MCF 10A (cell line): ENCODE measurements at regions not wholly inside any gene's neighbourhood (a gene's known extent, or its start where the extent isn't known, plus 50 kb on each side); places are given as distances from the start of the nearest gene placed in this dataset.

Source experiments
- BruUV-seq: library from RNA; stranded (reverse); fragments of 400-500 nt; replicated peaks from 2 replicates; lab custom pipeline; 2021; lab: Mats Ljungman, UMichigan
- CTCF ChIA-PET: fragments of 300-600 bp; sonication (Branson Sonifier 250); formaldehyde crosslinking; extraction: SDS; loops from one replicate; lab custom pipeline; 2021; ENCODE audit warnings: antibody characterized with exemption, inconsistent platforms; lab: Yijun Ruan, JAX
- POLR2A ChIA-PET: fragments of 300-600, 350-650 bp; sonication (Branson Sonifier 250); formaldehyde crosslinking; extraction: SDS; loops from one replicate; lab custom pipeline; 2020; ENCODE audit warnings: antibody characterized with exemption, inconsistent platforms; lab: Yijun Ruan, JAX
- DNase-seq: peaks from one replicate; pipeline ENCODE4 v3.0.0-alpha.2; 2018; ENCODE audit not compliant: unreplicated experiment
- H3K27ac Mint-ChIP-seq: one replicate; pipeline ENCODE4 v1.8.0; 2022; ENCODE audit warnings: mild to moderate bottlenecking, low read depth, mixed read lengths; ENCODE audit not compliant: unreplicated experiment
- H3K27me3 Mint-ChIP-seq: one replicate; pipeline ENCODE4 v1.8.0; 2022; ENCODE audit warnings: mixed read lengths; ENCODE audit not compliant: insufficient read depth, unreplicated experiment
- H3K36me3 Mint-ChIP-seq: one replicate; pipeline ENCODE4 v1.8.0; 2022; ENCODE audit warnings: mild to moderate bottlenecking, moderate library complexity, mixed read lengths; ENCODE audit not compliant: insufficient read depth, unreplicated experiment
- H3K4me1 Mint-ChIP-seq: one replicate; pipeline ENCODE4 v1.8.0; 2022; ENCODE audit warnings: mixed read lengths; ENCODE audit not compliant: insufficient read depth, unreplicated experiment
- H3K4me3 Mint-ChIP-seq: one replicate; pipeline ENCODE4 v1.8.0; 2022; ENCODE audit warnings: mild to moderate bottlenecking, moderate library complexity, mixed read lengths; ENCODE audit not compliant: unreplicated experiment
- H3K9me3 Mint-ChIP-seq: one replicate; pipeline ENCODE4 v1.8.0; 2022; ENCODE audit warnings: mixed read lengths; ENCODE audit not compliant: unreplicated experiment
- CTCF ChIP-seq: fragments of 200-600 bp; IDR thresholded peaks from one replicate; pipeline ENCODE4 v1.8.0; 2022; ENCODE audit warnings: antibody characterized with exemption, mild to moderate bottlenecking; ENCODE audit not compliant: unreplicated experiment
- intact Hi-C: fragments of 100-400 bp; cut with micrococcal nuclease; formaldehyde crosslinking; loops from 2 replicates; pipeline ENCODE4 v1.14.1; 2022

DNA sequence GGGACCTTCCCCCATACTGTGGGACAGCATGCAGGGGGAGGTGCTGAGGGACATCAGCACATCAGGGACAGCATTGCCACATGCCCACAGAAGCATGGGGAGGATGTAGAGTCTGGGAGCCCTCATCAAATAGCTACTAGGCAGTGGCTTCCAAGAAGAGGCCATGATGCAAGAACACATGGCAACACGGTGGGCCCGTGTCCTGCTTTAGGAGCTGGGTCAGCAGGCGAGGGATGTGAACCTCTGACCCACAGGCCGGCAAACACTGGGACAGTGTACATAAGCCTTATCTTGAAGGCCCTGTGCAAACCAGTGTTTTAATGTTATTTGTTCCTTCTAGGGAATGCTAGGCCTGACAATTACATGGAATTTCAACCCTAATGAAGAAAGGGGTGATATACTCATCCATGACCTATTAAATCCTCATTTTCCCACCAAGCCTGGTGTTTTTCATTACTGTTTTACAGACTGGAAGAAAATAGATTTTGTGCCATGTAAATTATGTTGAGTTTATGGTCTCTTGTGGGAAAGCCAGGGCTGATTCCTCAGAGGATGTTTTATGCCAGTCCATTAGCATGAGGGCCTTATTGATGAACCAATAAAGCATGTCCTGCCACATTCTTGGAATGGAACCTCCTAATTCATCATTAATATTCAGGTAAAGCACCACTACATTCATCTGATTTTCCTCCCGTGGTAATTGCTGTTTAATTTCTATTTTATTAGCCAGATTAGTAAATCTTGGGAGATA, 61.7 kb upstream of the SLC25A26 start:
- CTCF ChIA-PET, result interaction anchor here (1.2 kb wide), 1 partner anchor 10 kb away, joined by 3 read pairs; no protein-coding TSS in a partner anchor
- BruUV-seq, result no TSS peak
- TF ChIP-seq CTCF, result no peak

GRCh38 chr3:66154444-66154861, 66.3 kb upstream of the SLC25A26 start:
- no peak for TF ChIP-seq CTCF
- DNase-seq, result no peak
- no peaks in the 10 kb centered on the region for H3K9me3 Mint-ChIP-seq
- H3K4me1 Mint-ChIP-seq, result no peaks in the 10 kb centered on the region
- H3K27me3 Mint-ChIP-seq, result peaks cover 12% of the 10 kb centered on the region
- H3K4me3 Mint-ChIP-seq, result no peak overlapping the region
- CTCF ChIA-PET, result interaction anchor here (1.4 to 3.8 kb wide), 2 partner anchors 15 to 17 kb away, joined by 7 to 14 read pairs; no protein-coding TSS in a partner anchor
- BruUV-seq, result no TSS peak
- no peak overlapping the region for H3K27ac Mint-ChIP-seq
- no peaks in the 10 kb centered on the region for H3K36me3 Mint-ChIP-seq
- POLR2A ChIA-PET, result interaction anchor here (0.6 kb wide), 2 partner anchors 9 to 336 kb away, joined by 3 read pairs; no protein-coding TSS in a partner anchor
- intact Hi-C loops, result no loop called here

More for the DNA sequence above, 61.7 kb upstream of the SLC25A26 start:
- Mint-ChIP-seq H3K9me3 (no peaks in the 10 kb centered on the region), H3K36me3 (no peaks in the 10 kb centered on the region), H3K27ac (no peak overlapping the region), H3K4me1 (no peaks in the 10 kb centered on the region), H3K27me3 (peaks cover 12% of the 10 kb centered on the region), H3K4me3 (no peak overlapping the region)
- intact Hi-C loops, result no loop called here
- POLR2A ChIA-PET, result no interaction called here
- DNase-seq, result no peak

GRCh38 chr3:66153481-66154443, 67.0 kb upstream of the SLC25A26 start:
- Mint-ChIP-seq H3K4me1 (no peaks in the 10 kb centered on the region), H3K27me3 (peaks cover 12% of the 10 kb centered on the region), H3K27ac (no peak overlapping the region), H3K4me3 (no peak overlapping the region), H3K36me3 (no peaks in the 10 kb centered on the region), H3K9me3 (no peaks in the 10 kb centered on the region)
- no TSS peak for BruUV-seq
- POLR2A ChIA-PET, result interaction anchor here (0.6 kb wide), 3 partner anchors 8 to 335 kb away, joined by 3 read pairs; no protein-coding TSS in a partner anchor
- TF ChIP-seq CTCF, result no peak
- no peak for DNase-seq
- CTCF ChIA-PET, result interaction anchor here (0.7 to 3.8 kb wide), 4 partner anchors 13 to 403 kb away, joined by 3 to 14 read pairs (median 6); no protein-coding TSS in a partner anchor
- intact Hi-C loops, result no loop called here

GRCh38 chr3:66152336-66152735, 68.5 kb upstream of the SLC25A26 start:
- no peaks in the 10 kb centered on the region for H3K9me3 Mint-ChIP-seq
- no peaks in the 10 kb centered on the region for H3K4me1 Mint-ChIP-seq
- no peak overlapping the region for H3K4me3 Mint-ChIP-seq
- H3K36me3 Mint-ChIP-seq, result peaks cover 6% of the 10 kb centered on the region
- CTCF ChIA-PET, result interaction anchor here (0.5 to 3.8 kb wide), 4 partner anchors 13 to 1669 kb away, joined by 4 to 14 read pairs (median 4); no protein-coding TSS in a partner anchor
- no peak for TF ChIP-seq CTCF
- BruUV-seq, result no TSS peak
- intact Hi-C loops, result no loop called here
- H3K27me3 Mint-ChIP-seq, result peaks cover 12% of the 10 kb centered on the region
- no peak for DNase-seq
- H3K27ac Mint-ChIP-seq, result no peak overlapping the region
- POLR2A ChIA-PET, result interaction anchor here (1.0 kb wide), 1 partner anchor 29 kb away, joined by 6 read pairs; no protein-coding TSS in a partner anchor
